ENCODE measurements at regions not wholly inside any gene's neighbourhood (a gene's known extent, or its start where the extent isn't known, plus 50 kb on each side); places are given as distances from the start of the nearest gene placed in this dataset.

- no peaks in the 10 kb centered on the region for H3F3A ChIP-seq (replicated peaks; ENCODE audit: low read depth)
- TF ChIP-seq, protein P1, sequence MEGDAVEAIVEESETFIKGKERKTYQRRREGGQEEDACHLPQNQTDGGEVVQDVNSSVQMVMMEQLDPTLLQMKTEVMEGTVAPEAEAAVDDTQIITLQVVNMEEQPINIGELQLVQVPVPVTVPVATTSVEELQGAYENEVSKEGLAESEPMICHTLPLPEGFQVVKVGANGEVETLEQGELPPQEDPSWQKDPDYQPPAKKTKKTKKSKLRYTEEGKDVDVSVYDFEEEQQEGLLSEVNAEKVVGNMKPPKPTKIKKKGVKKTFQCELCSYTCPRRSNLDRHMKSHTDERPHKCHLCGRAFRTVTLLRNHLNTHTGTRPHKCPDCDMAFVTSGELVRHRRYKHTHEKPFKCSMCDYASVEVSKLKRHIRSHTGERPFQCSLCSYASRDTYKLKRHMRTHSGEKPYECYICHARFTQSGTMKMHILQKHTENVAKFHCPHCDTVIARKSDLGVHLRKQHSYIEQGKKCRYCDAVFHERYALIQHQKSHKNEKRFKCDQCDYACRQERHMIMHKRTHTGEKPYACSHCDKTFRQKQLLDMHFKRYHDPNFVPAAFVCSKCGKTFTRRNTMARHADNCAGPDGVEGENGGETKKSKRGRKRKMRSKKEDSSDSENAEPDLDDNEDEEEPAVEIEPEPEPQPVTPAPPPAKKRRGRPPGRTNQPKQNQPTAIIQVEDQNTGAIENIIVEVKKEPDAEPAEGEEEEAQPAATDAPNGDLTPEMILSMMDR (conservative IDR thresholded peaks at IDR 0.05; ENCODE audit: low read depth in 2 of 2), result peak in 1 of 2 experiments; percentile 24; a peak in 1 of 4 replicates
- TF ChIP-seq POLR2AphosphoS5 (IDR thresholded peaks at IDR 0.05; ENCODE audit: low read depth), result no peak
- no peak overlapping the region for H2AFZ ChIP-seq
- no peaks in the 10 kb centered on the region for H3K36me3 ChIP-seq (ENCODE audit: insufficient read depth)
- Mint-ChIP-seq H3K4me3 (no peak overlapping the region), H3K27me3 (ENCODE audit: insufficient read depth, low read depth, poor library complexity) (peaks cover 5% of the 10 kb centered on the region), H3K9me3 (no peaks in the 10 kb centered on the region; the same call in 2 of the 3 replicates), H3K4me1 (peaks cover 10% of the 10 kb centered on the region), H3K36me3 (ENCODE audit: low read depth) (no peaks in the 10 kb centered on the region), H3K27ac (no peak overlapping the region)
- no peaks in the 10 kb centered on the region for H3K79me2 ChIP-seq (replicated peaks; ENCODE audit: insufficient read depth)
- H3K9me2 ChIP-seq (ENCODE audit: insufficient read depth), result no peaks in the 10 kb centered on the region
- no peak overlapping the region for H3K4me3 ChIP-seq
- no peaks in the 10 kb centered on the region for H3K4me1 ChIP-seq (ENCODE audit: insufficient read depth)
- no peak for DNase-seq (ENCODE audit: low spot score)
- no peaks in the 10 kb centered on the region for H3K27me3 ChIP-seq (ENCODE audit: insufficient read depth)
- H3K27ac ChIP-seq (ENCODE audit: low read depth), result no peak overlapping the region
- H4K20me1 ChIP-seq (replicated peaks; ENCODE audit: insufficient read depth), result no peaks in the 10 kb centered on the region
- no peak for ATAC-seq
- no peak overlapping the region for H3K4me2 ChIP-seq
These were observed 273.8 kb upstream of the SLC14A2 start for GRCh38 chr18:45341454-45341853.

DNA sequence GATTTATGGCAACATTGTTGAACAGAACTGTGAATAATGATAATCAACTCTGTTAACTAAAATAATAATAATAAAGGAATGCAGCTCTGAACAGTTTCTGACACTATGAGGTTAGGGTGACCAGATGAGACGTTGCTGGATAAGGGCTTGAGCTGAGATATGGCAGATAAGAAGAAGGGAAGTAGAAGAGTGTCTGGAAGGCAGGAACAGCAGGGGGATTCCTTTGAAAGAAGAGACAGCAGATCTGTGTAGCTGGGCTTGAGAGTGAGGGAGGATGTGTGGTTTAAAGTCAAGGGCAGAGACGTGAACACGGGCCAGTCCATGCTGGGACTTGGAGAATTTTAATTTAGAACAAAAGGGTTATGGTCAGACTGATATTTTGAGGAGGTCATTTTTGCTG is 273.1 kb upstream of the SLC14A2 start:
- H3K4me2 ChIP-seq, result no peak overlapping the region
- no peak overlapping the region for H3K4me3 Mint-ChIP-seq
- H3K36me3 Mint-ChIP-seq (ENCODE audit: low read depth), result no peaks in the 10 kb centered on the region
- TF ChIP-seq EZH2 (IDR thresholded peaks at IDR 0.05; ENCODE audit: low read depth, unreplicated experiment), result no peak
- no peak for TF ChIP-seq JUNB (IDR thresholded peaks at IDR 0.05; ENCODE audit: unreplicated experiment)
- no peak for TF ChIP-seq NANOG (IDR thresholded peaks at IDR 0.05; ENCODE audit: borderline replicate concordance)
- TF ChIP-seq, protein P1 (conservative IDR thresholded peaks at IDR 0.05; ENCODE audit: low read depth in 2 of 2), result no peak
- no peak for TF ChIP-seq CREB1 (CRISPR knock-in tag; IDR thresholded peaks at IDR 0.05; ENCODE audit: low read depth)
- TF ChIP-seq ZNF114 (CRISPR knock-in tag; IDR thresholded peaks at IDR 0.05), result no peak
- no peak for TF ChIP-seq ZNF331 (CRISPR knock-in tag; IDR thresholded peaks at IDR 0.05; ENCODE audit: low read depth)
- no peak for TF ChIP-seq POLR2AphosphoS5 (IDR thresholded peaks at IDR 0.05; ENCODE audit: low read depth)
- no peak for TF ChIP-seq ZNF462 (CRISPR knock-in tag; IDR thresholded peaks at IDR 0.05)

More for the DNA sequence above, 273.1 kb upstream of the SLC14A2 start:
- H3K27me3 Mint-ChIP-seq (ENCODE audit: insufficient read depth, low read depth, poor library complexity), result peaks cover 5% of the 10 kb centered on the region
- no peak for ATAC-seq
- DNase-seq (ENCODE audit: low spot score), result no peak
- Histone ChIP-seq H3K9me2 (ENCODE audit: insufficient read depth) (no peaks in the 10 kb centered on the region), H3K4me1 (ENCODE audit: insufficient read depth) (no peaks in the 10 kb centered on the region), H3F3A (replicated peaks; ENCODE audit: low read depth) (no peaks in the 10 kb centered on the region), H2AFZ (no peak overlapping the region), H3K4me3 (no peak overlapping the region), H3K27ac (ENCODE audit: low read depth) (no peak overlapping the region), H4K20me1 (replicated peaks; ENCODE audit: insufficient read depth) (no peaks in the 10 kb centered on the region), H3K36me3 (ENCODE audit: insufficient read depth) (no peaks in the 10 kb centered on the region), H3K27me3 (ENCODE audit: insufficient read depth) (no peaks in the 10 kb centered on the region), H3K79me2 (replicated peaks; ENCODE audit: insufficient read depth) (no peaks in the 10 kb centered on the region)
- H3K27ac Mint-ChIP-seq, result peak overlapping the region; percentile 6; the same call in 1 of the 2 replicates
- peaks cover 10% of the 10 kb centered on the region for H3K4me1 Mint-ChIP-seq
- no peaks in the 10 kb centered on the region; the same call in 2 of the 3 replicates for H3K9me3 Mint-ChIP-seq
